ENCODE measurements at regions not wholly inside any gene's neighbourhood (a gene's known extent, or its start where the extent isn't known, plus 50 kb on each side); places are given as distances from the start of the nearest gene placed in this dataset.
A peak's percentile ranks its signal among the peaks of the same experiment; 100 is the strongest.

DNA sequence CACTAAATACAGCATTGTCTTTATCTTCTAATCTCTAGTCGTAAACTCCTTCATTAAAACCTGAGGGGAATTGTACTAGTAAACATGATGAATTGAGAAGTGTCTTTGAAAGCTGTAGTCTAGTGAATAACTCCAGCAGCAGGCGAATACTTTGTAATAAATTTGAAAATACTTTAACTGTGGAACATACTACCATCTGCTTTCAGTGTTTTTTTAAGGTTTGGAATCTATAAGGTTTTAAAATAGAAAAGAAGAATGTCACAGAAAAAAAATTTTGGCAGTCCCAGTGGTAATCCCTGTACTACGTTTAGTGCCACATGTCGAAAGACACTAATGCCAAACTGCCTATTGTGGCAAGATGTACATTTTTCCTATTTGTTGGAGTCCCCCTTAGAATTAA is 379.0 kb upstream of the NUDT12 start:
- H3K4me3 ChIP-seq (ENCODE audit: low read depth, low read length), result no peak overlapping the region
- H3K36me3 ChIP-seq (ENCODE audit: control insufficient read depth, insufficient read depth, low read length), result no peaks in the 10 kb centered on the region
- H3K27me3 ChIP-seq (ENCODE audit: control insufficient read depth, insufficient read depth, low read length), result no peaks in the 10 kb centered on the region
- TF ChIP-seq, protein P1, sequence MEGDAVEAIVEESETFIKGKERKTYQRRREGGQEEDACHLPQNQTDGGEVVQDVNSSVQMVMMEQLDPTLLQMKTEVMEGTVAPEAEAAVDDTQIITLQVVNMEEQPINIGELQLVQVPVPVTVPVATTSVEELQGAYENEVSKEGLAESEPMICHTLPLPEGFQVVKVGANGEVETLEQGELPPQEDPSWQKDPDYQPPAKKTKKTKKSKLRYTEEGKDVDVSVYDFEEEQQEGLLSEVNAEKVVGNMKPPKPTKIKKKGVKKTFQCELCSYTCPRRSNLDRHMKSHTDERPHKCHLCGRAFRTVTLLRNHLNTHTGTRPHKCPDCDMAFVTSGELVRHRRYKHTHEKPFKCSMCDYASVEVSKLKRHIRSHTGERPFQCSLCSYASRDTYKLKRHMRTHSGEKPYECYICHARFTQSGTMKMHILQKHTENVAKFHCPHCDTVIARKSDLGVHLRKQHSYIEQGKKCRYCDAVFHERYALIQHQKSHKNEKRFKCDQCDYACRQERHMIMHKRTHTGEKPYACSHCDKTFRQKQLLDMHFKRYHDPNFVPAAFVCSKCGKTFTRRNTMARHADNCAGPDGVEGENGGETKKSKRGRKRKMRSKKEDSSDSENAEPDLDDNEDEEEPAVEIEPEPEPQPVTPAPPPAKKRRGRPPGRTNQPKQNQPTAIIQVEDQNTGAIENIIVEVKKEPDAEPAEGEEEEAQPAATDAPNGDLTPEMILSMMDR (IDR thresholded peaks at IDR 0.05; ENCODE audit: insufficient read depth, low read length, severe bottlenecking), result no peak
- DNase-seq (ENCODE audit: low read depth) (no peak), FAIRE-seq (no peak)

DNA sequence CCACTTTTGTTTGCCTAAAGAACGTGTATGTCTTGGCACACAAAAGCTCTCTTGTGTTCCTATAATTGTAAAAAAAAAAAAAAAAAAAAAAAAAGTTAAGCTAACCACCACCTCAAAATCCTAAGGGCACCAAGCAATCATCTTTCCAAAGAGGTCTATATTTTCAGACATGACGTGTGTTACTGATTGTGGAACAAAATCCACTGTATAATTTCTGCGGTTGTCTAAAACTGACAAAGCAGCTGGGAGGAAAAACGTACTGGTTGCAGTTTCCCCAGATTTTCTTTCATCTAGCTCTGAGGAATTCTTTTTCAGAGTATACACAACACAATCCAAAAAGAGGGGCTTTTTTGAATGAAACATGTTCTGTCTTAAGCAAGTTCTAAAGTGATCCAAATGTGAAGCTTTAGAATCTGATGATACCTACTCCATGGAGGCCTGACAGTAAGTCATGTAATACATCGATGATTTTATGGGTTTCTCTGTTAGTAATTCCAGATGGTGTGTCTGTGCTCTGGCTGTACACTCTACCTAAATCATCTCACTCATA is 375.6 kb upstream of the NUDT12 start:
- no peak for DNase-seq (ENCODE audit: low read depth)
- Histone ChIP-seq H3K27me3 (ENCODE audit: control insufficient read depth, insufficient read depth, low read length) (no peaks in the 10 kb centered on the region), H3K4me3 (ENCODE audit: low read depth, low read length) (no peak overlapping the region), H3K36me3 (ENCODE audit: control insufficient read depth, insufficient read depth, low read length) (no peaks in the 10 kb centered on the region)
- TF ChIP-seq, protein P1 (IDR thresholded peaks at IDR 0.05; ENCODE audit: insufficient read depth, low read length, severe bottlenecking), result no peak
- FAIRE-seq, result no peak

DNA sequence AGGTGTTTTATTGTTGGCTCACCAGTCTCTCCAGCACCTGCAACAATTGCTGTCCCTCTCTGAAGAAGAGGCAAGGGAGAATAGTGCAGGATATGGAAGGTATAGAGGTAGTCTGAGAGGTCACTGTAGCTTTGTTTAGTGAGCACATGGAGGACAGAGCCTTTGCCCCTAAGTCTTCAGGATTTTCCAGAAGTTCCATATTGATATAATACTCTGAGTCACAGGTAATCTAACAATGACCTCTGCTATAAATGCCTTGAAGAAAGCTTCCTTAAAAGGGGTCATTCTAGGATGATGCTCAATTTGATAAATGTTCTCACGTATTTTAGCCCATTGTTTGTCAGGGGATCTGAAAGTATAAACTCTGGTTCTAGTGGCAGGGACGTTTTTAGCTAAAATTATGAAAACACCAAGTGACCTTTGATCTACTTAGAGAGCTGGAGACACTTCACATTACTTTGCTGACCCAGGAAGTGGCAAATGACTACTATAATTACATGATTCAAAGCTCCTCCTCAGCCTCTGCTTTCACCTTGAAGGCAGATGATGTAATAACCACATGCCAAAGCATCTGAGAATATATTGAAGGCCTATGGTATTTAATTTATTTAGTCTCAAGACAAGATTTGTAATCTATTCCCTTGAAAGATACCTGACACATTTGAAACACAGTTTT is 366.9 kb upstream of the NUDT12 start:
- Histone ChIP-seq H3K36me3 (ENCODE audit: control insufficient read depth, insufficient read depth, low read length) (no peaks in the 10 kb centered on the region), H3K27me3 (ENCODE audit: control insufficient read depth, insufficient read depth, low read length) (no peaks in the 10 kb centered on the region), H3K4me3 (ENCODE audit: low read depth, low read length) (no peak overlapping the region)
- TF ChIP-seq, protein P1 (IDR thresholded peaks at IDR 0.05; ENCODE audit: insufficient read depth, low read length, severe bottlenecking), result no peak
- peak; percentile 73 for DNase-seq (ENCODE audit: low read depth)
- FAIRE-seq, result peak; percentile 32

DNA sequence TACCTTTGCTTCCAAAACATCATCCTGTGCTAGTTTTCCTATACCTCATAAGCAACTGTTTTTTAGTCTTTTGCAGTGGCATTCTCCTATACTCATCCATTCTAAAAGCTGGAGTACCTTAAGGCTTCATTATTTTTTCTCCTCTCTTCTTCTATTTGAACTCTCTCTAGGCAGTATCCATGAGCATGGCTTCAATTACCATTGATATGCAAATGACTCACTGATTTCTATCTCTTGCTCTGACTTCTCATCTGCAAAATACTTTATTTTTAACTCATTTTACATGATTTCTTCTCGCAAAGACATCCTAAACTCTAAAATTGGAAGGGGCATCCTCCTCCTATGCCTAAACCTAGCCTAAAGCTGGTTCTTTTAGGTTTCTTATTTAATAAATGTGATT is 365.1 kb upstream of the NUDT12 start:
- Histone ChIP-seq H3K27me3 (ENCODE audit: control insufficient read depth, insufficient read depth, low read length) (no peaks in the 10 kb centered on the region), H3K36me3 (ENCODE audit: control insufficient read depth, insufficient read depth, low read length) (no peaks in the 10 kb centered on the region), H3K4me3 (ENCODE audit: low read depth, low read length) (no peak overlapping the region)
- no peak for DNase-seq (ENCODE audit: low read depth)
- no peak for FAIRE-seq
- TF ChIP-seq, protein P1 (IDR thresholded peaks at IDR 0.05; ENCODE audit: insufficient read depth, low read length, severe bottlenecking), result no peak

DNA sequence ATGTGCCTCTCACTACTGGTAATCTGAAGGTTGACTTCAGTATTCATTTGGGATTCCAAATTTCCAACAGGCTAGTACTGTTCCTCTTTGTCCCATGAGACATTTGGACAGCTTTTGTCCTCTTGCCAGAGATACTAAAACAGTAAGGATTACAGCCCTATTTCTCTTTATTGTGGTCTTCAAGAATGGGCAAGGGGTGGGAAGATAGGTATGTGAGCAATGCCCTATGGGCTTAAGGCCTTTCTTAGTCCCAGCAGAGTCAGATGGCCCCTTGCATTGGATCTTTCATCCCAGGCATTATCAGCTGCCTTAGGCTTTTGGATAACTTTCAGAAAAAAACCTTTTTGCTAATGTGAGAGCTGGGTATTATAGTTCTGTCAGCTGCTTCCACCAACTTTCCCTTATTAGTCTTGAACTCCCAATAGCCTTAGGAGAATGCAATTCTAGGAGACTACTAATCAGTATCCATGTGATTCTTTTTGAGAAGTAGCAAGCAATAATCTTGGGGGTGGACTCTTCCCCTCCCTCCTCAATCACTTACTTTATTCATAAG is 361.1 kb upstream of the NUDT12 start:
- FAIRE-seq (no peak), DNase-seq (ENCODE audit: low read depth) (no peak)
- Histone ChIP-seq H3K36me3 (ENCODE audit: control insufficient read depth, insufficient read depth, low read length) (no peaks in the 10 kb centered on the region), H3K4me3 (ENCODE audit: low read depth, low read length) (no peak overlapping the region), H3K27me3 (ENCODE audit: control insufficient read depth, insufficient read depth, low read length) (no peaks in the 10 kb centered on the region)
- TF ChIP-seq, protein P1 (IDR thresholded peaks at IDR 0.05; ENCODE audit: insufficient read depth, low read length, severe bottlenecking), result no peak
